Cardiac muscle cell (in vitro differentiated cells and primary cell): ENCODE measurements at regions not wholly inside any gene's neighbourhood (a gene's known extent, or its start where the extent isn't known, plus 50 kb on each side); places are given as distances from the start of the nearest gene placed in this dataset.

Experiments used
- DNase-seq, 2 donors: peaks; one replicate each; pipeline versions ENCODE4 v3.0.0 to v3.0.0-alpha.2; 2010 to 2017; ENCODE audit warnings: low read depth in 1 of 2, low spot score in 1 of 2
- H3K27ac ChIP-seq: fragments of 200-600 bp; sonication (generic); 2 replicates; pipeline ENCODE4 v1.5.1; 2016
- H3K27me3 ChIP-seq: fragments of 200-600 bp; sonication (generic); 2 replicates; pipeline ENCODE4 v1.6.0; 2016; ENCODE audit warnings: control low read depth
- H3K36me3 ChIP-seq: fragments of 200-600 bp; sonication (generic); 2 replicates; pipeline ENCODE4 v1.5.1; 2016; ENCODE audit warnings: control low read depth
- H3K4me1 ChIP-seq: fragments of 200-600 bp; sonication (generic); 2 replicates; pipeline ENCODE4 v1.8.1; 2017; ENCODE audit warnings: low read depth, mild to moderate bottlenecking, mixed run types
- H3K4me3 ChIP-seq: fragments of 200-600 bp; sonication (generic); 2 replicates; pipeline ENCODE4 v1.5.1; 2016; ENCODE audit warnings: mild to moderate bottlenecking
- H3K9me3 ChIP-seq: fragments of 200-600 bp; sonication (generic); 2 replicates; pipeline ENCODE4 v1.5.1; 2017; ENCODE audit warnings: low read depth, mild to moderate bottlenecking, control low read depth
- CTCF ChIP-seq: IDR thresholded peaks from 2 replicates; pipeline ENCODE4 v1.5.1; 2012; ENCODE audit warnings: low read depth, mild to moderate bottlenecking, low read length

GRCh38 chr5:148000036-148000435, 63.7 kb upstream of the SPINK5 start:
- Histone ChIP-seq H3K27ac (no peak overlapping the region), H3K4me3 (no peak overlapping the region), H3K27me3 (no peaks in the 10 kb centered on the region), H3K9me3 (no peaks in the 10 kb centered on the region), H3K36me3 (no peaks in the 10 kb centered on the region), H3K4me1 (no peaks in the 10 kb centered on the region)
- no peak for TF ChIP-seq CTCF
- no peak for DNase-seq

GRCh38 chr5:147998704-147999103, 65.1 kb upstream of the SPINK5 start:
- Histone ChIP-seq H3K4me1 (no peaks in the 10 kb centered on the region), H3K9me3 (no peaks in the 10 kb centered on the region), H3K27ac (no peak overlapping the region), H3K27me3 (no peaks in the 10 kb centered on the region), H3K36me3 (no peaks in the 10 kb centered on the region), H3K4me3 (no peak overlapping the region)
- DNase-seq, result no peak
- no peak for TF ChIP-seq CTCF

GRCh38 chr5:147997486-147997885, 66.3 kb upstream of the SPINK5 start:
- no peak overlapping the region for H3K4me3 ChIP-seq
- TF ChIP-seq CTCF, result no peak

GRCh38 chr5:147996379-147996778, 67.4 kb upstream of the SPINK5 start:
- no peaks in the 10 kb centered on the region for H3K9me3 ChIP-seq
- no peak for TF ChIP-seq CTCF
- no peak overlapping the region for H3K4me3 ChIP-seq
- H3K36me3 ChIP-seq, result no peaks in the 10 kb centered on the region
- H3K4me1 ChIP-seq, result no peaks in the 10 kb centered on the region
- no peak overlapping the region for H3K27ac ChIP-seq
- no peak for DNase-seq
- H3K27me3 ChIP-seq, result no peaks in the 10 kb centered on the region

More at GRCh38 chr5:147997486-147997885, 66.3 kb upstream of the SPINK5 start:
- Histone ChIP-seq H3K36me3 (no peaks in the 10 kb centered on the region), H3K9me3 (no peaks in the 10 kb centered on the region), H3K27me3 (no peaks in the 10 kb centered on the region), H3K27ac (no peak overlapping the region), H3K4me1 (no peaks in the 10 kb centered on the region)
- DNase-seq, result no peak

- no peak for DNase-seq
- Histone ChIP-seq H3K36me3 (no peaks in the 10 kb centered on the region), H3K4me1 (no peaks in the 10 kb centered on the region), H3K27me3 (no peaks in the 10 kb centered on the region), H3K9me3 (no peaks in the 10 kb centered on the region), H3K4me3 (no peak overlapping the region), H3K27ac (no peak overlapping the region)
- no peak for TF ChIP-seq CTCF
Observed at GRCh38 chr5:147995846-147996245, 67.9 kb upstream of the SPINK5 start.

DNA sequence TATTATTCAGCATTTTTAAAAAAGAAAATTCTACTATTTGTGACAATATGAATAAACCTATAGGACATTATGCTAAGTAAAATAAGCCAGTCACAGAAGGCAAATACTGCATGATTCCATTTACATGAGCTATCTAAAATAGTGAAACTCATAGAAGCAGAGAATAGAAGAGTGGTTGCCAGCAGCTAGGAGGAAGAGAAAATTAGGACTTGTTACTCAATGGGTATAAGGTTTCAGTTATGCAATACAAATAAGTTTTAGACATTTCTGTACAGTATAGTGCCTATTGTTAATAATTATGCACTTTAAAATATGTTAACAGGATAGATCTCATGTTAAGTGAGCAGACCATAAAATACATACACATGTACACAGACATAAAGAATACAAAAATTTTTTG, 73.8 kb upstream of the SPINK5 start:
- no peak for DNase-seq
- Histone ChIP-seq H3K9me3 (no peaks in the 10 kb centered on the region), H3K4me3 (no peak overlapping the region), H3K27ac (no peak overlapping the region), H3K36me3 (no peaks in the 10 kb centered on the region), H3K27me3 (no peaks in the 10 kb centered on the region), H3K4me1 (no peaks in the 10 kb centered on the region)
- TF ChIP-seq CTCF, result no peak
